GM12878 (cell line): ENCODE measurements at regions not wholly inside any gene's neighbourhood (a gene's known extent, or its start where the extent isn't known, plus 50 kb on each side); places are given as distances from the start of the nearest gene placed in this dataset.

Source experiments
- ATAC-seq: fragments of 200-7000 bp; cut with Tn5 transposase; 3 replicates; pipeline ENCODE4 v1.9.1; 2020; ENCODE audit warnings: mild to moderate bottlenecking, moderate library complexity
- BruUV-seq: library from RNA; stranded (reverse); fragments of 400-500 nt; replicated peaks from 2 replicates; lab custom pipeline; 2021; lab: Mats Ljungman, UMichigan
- CTCF ChIA-PET: fragments of 300-600 bp; sonication (Branson Sonifier 250); formaldehyde crosslinking; extraction: SDS; loops from one replicate; lab custom pipeline; 2021; ENCODE audit warnings: inconsistent platforms; lab: Yijun Ruan, JAX
- POLR2A ChIA-PET: fragments of 350-600 bp; formaldehyde crosslinking; extraction: SDS; loops from one replicate; lab custom pipeline; 2021; ENCODE audit warnings: inconsistent platforms; lab: Charles Lee
- RAD21 ChIA-PET: fragments of 300-600 bp; sonication (Branson Sonifier 250); formaldehyde crosslinking; loops from one replicate; lab custom pipeline; 2023; ENCODE audit warnings: antibody characterized with exemption; ENCODE audit not compliant: unreplicated experiment; lab: Charles Lee
- SMC1A ChIA-PET: fragments of 300-600 bp; sonication (Branson Sonifier 250); formaldehyde crosslinking; loops from one replicate; lab custom pipeline; 2023; ENCODE audit not compliant: unreplicated experiment, uncharacterized antibody; lab: Charles Lee
- DNase-seq: peaks from one replicate; pipeline ENCODE4 v3.0.0-alpha.2; 2011; ENCODE audit warnings: low read depth, low spot score
- FAIRE-seq: peaks from 3 replicates; lab custom pipeline; 2011; peaks lifted over from hg19 to GRCh38; lab: Jason Lieb, UNC
- H2AFZ ChIP-seq: 2 replicates; pipeline ENCODE4 v1.6.0; 2011; ENCODE audit warnings: low read depth, low read length, control low read depth; ENCODE audit not compliant: control insufficient read depth
- H3K27ac ChIP-seq: 2 replicates; pipeline ENCODE4 v1.5.1; 2011; ENCODE audit warnings: control low read depth; ENCODE audit not compliant: control insufficient read depth, insufficient read depth
- H3K27me3 ChIP-seq, 2 experiments: replicated peaks in 1 of 2; 2 replicates each; pipeline versions ENCODE4 v1.6.0 to v1.6.1; 2011; ENCODE audit warnings: low read length in 1 of 2; ENCODE audit not compliant: control insufficient read depth in 2 of 2, insufficient read depth in 2 of 2
- H3K36me3 ChIP-seq, 2 experiments: 2 replicates each; pipeline ENCODE4 v1.5.1; 2011; ENCODE audit warnings: low read length in 1 of 2; ENCODE audit not compliant: control insufficient read depth in 2 of 2, insufficient read depth in 2 of 2
- H3K4me1 ChIP-seq: 2 replicates; pipeline ENCODE4 v1.6.1; 2011; ENCODE audit warnings: mild to moderate bottlenecking, low read length, moderate library complexity, mixed read lengths; ENCODE audit not compliant: control insufficient read depth, insufficient read depth
- H3K4me2 ChIP-seq: 2 replicates; pipeline ENCODE4 v1.6.0; 2011; ENCODE audit warnings: control low read depth; ENCODE audit not compliant: control insufficient read depth, insufficient read depth
- H3K4me3 ChIP-seq: fragments of 200-600 bp; sonication (generic); 2 replicates; pipeline ENCODE4 v1.5.1; 2016
- H3K79me2 ChIP-seq: 2 replicates; pipeline ENCODE4 v1.6.0; 2011; ENCODE audit warnings: low read length; ENCODE audit not compliant: control insufficient read depth, insufficient read depth
- H3K9ac ChIP-seq: 2 replicates; pipeline ENCODE4 v1.8.0; 2011; ENCODE audit warnings: low read length, control low read depth, mixed read lengths; ENCODE audit not compliant: control insufficient read depth, insufficient read depth
- H3K9me3 ChIP-seq: replicated peaks from 3 replicates; pipeline ENCODE4 v1.5.1; 2011; ENCODE audit warnings: mild to moderate bottlenecking, low read length; ENCODE audit not compliant: control insufficient read depth, insufficient read depth
- H4K20me1 ChIP-seq: 2 replicates; pipeline ENCODE4 v1.6.0; 2011; ENCODE audit not compliant: control insufficient read depth, insufficient read depth
- BACH1 ChIP-seq: fragments of 450-650 bp; IDR thresholded peaks from 2 replicates; pipeline ENCODE4 v1.6.1; 2017; ENCODE audit warnings: mild to moderate bottlenecking, borderline replicate concordance
- BHLHE40 ChIP-seq, 2 experiments: fragments of 450-650 bp in 1 of 2; IDR thresholded peaks; 2 replicates each; pipeline ENCODE4 v1.6.1; 2011 to 2017; ENCODE audit warnings: low read depth in 2 of 2, borderline replicate concordance in 1 of 2, improper control_type of control experiment in 1 of 2, low read length in 1 of 2, mild to moderate bottlenecking in 1 of 2
- BRCA1 ChIP-seq: IDR thresholded peaks from 2 replicates; pipeline ENCODE4 v1.6.1; 2011; ENCODE audit warnings: low read depth, low read length, improper control_type of control experiment
- CBFB ChIP-seq: IDR thresholded peaks from 2 replicates; pipeline ENCODE4 v1.6.1; 2016; ENCODE audit warnings: antibody characterized with exemption, low read depth
- CHD4 ChIP-seq: fragments of 200-600 bp; sonication (generic); IDR thresholded peaks from 2 replicates; pipeline ENCODE4 v1.6.1; 2016; ENCODE audit warnings: mild to moderate bottlenecking
- KAT2A ChIP-seq: conservative IDR thresholded peaks from 2 replicates; pipeline ENCODE4 v1.6.1; 2011; ENCODE audit warnings: low read depth, low read length; ENCODE audit not compliant: control insufficient read depth
- LARP7 ChIP-seq: fragments of 450-650 bp; IDR thresholded peaks from 2 replicates; pipeline ENCODE4 v1.6.1; 2017; ENCODE audit warnings: mild to moderate bottlenecking
- MEF2A ChIP-seq: IDR thresholded peaks from 2 replicates; pipeline ENCODE4 v1.6.1; 2011; ENCODE audit warnings: low read depth, mild to moderate bottlenecking, low read length, moderate library complexity; ENCODE audit not compliant: insufficient read depth
- NFYB ChIP-seq: IDR thresholded peaks from 2 replicates; pipeline ENCODE4 v1.6.1; 2011; ENCODE audit warnings: low read depth, mild to moderate bottlenecking, low read length, improper control_type of control experiment, moderate library complexity; ENCODE audit not compliant: insufficient read depth
- PAX5 ChIP-seq: IDR thresholded peaks from 2 replicates; pipeline ENCODE4 v1.6.1; 2011; ENCODE audit warnings: low read depth, low read length, borderline replicate concordance
- POLR2A ChIP-seq: IDR thresholded peaks from 2 replicates; pipeline ENCODE4 v1.6.1; 2011; ENCODE audit warnings: low read depth, mild to moderate bottlenecking, low read length
- RCOR1 ChIP-seq: conservative IDR thresholded peaks from 2 replicates; pipeline ENCODE4 v1.6.1; 2012; ENCODE audit warnings: low read depth, low read length, improper control_type of control experiment
- RUNX3 ChIP-seq: IDR thresholded peaks from 2 replicates; pipeline ENCODE4 v1.6.1; 2012; ENCODE audit warnings: low read length, inconsistent platforms
- YY1 ChIP-seq: IDR thresholded peaks from 2 replicates; pipeline ENCODE4 v1.6.1; 2011; ENCODE audit warnings: low read depth, mild to moderate bottlenecking, low read length
- ZNF217 ChIP-seq: fragments of 450-650 bp; IDR thresholded peaks from 2 replicates; pipeline ENCODE4 v1.6.1; 2017; ENCODE audit warnings: antibody characterized with exemption, mild to moderate bottlenecking
- WGBS: methylation state at CpG from one replicate; pipeline ENCODE4 v1.1.6; 2016; ENCODE audit warnings: low lambda C conversion rate; ENCODE audit not compliant: insufficient replicate concordance, insufficient coverage; ENCODE audit errors: missing lambda C conversion rate; 5-methylcytosine and 5-hydroxymethylcytosine counted together
- in situ Hi-C: fragments of 300-500 bp; cut with MboI; formaldehyde crosslinking; loops from 9 replicates; pipeline ENCODE4 v1.14.3; 2018; ENCODE audit warnings: mixed read lengths
- intact Hi-C: fragments of 100-400 bp; cut with micrococcal nuclease; formaldehyde crosslinking; loops from one replicate; pipeline ENCODE4 v1.14.2; 2022; ENCODE audit not compliant: unreplicated experiment
- TF ChIP-seq, protein P1 (sequence below): fragments of 150-350 bp; IDR thresholded peaks from 2 replicates; pipeline ENCODE4 v1.6.1; 2014; ENCODE audit warnings: mild to moderate bottlenecking, low read depth, low read length
- TF ChIP-seq, protein P2 (sequence below): fragments of 450-650 bp; conservative IDR thresholded peaks from 2 replicates; pipeline ENCODE4 v1.6.1; 2017; ENCODE audit warnings: mild to moderate bottlenecking, moderate library complexity
- TF ChIP-seq, protein P3 (sequence below), 3 experiments: IDR thresholded peaks in 2 of 3; conservative IDR thresholded peaks in 1 of 3; 2 replicates each; pipeline ENCODE4 v1.5.1; 2011; ENCODE audit warnings: low read depth in 3 of 3, low read length in 3 of 3, mild to moderate bottlenecking in 3 of 3, control low read depth in 2 of 3, moderate library complexity in 2 of 3, inconsistent platforms in 1 of 3, mixed read lengths in 1 of 3; ENCODE audit not compliant: control insufficient read depth in 2 of 3, insufficient read depth in 1 of 3; ENCODE audit errors: extremely low read depth in 1 of 3

DNA sequence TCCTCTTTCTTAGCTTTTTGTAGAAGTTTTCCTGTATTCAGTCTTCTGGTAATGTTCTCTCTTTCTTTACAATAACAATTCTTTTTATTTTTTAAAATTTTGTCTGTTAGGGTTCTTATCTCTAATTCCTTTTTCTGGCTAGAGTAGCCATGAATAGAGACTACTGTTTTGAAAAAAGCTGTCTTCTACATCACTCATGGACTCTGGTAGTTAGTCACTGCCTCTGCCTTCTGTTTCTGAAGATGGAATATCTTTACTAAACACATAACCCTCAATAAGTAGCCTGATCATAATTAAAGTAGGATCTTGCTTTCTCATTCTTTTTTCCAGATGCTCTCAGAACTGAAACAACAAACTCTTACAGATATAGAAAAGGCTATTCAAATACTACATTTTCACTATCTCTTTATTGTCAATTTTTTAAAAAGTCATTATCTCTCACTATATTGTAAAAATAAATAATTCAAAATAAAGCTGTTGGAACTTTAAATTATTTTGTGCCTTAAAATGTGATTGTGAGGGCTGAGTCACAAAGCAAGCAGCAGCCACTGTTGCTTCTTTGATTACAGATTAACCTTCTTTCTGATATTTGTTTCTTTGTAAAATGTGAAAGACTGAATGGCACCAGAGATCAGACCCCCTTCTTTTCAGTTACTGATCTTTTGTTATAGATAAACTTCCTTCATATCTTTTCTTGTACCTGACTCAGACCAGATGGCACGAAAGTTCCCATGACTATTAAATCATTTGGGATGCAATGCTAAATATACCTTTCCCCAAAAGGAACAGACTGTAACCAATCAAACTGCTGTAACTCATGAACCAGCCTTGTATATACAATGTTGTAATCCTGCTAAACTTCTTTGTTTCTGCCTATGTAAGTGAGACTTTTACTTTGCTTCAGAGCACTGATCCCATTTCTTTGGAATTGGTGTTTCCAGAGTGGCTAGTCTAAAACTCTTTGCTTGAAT lies 1159.5 kb downstream of the IGSF11 start (continued):
- TF ChIP-seq, protein P1, sequence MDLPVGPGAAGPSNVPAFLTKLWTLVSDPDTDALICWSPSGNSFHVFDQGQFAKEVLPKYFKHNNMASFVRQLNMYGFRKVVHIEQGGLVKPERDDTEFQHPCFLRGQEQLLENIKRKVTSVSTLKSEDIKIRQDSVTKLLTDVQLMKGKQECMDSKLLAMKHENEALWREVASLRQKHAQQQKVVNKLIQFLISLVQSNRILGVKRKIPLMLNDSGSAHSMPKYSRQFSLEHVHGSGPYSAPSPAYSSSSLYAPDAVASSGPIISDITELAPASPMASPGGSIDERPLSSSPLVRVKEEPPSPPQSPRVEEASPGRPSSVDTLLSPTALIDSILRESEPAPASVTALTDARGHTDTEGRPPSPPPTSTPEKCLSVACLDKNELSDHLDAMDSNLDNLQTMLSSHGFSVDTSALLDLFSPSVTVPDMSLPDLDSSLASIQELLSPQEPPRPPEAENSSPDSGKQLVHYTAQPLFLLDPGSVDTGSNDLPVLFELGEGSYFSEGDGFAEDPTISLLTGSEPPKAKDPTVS = no peak
- no peak for TF ChIP-seq KAT2A
- no peak for TF ChIP-seq RCOR1
- TF ChIP-seq POLR2A = no peak

DNA sequence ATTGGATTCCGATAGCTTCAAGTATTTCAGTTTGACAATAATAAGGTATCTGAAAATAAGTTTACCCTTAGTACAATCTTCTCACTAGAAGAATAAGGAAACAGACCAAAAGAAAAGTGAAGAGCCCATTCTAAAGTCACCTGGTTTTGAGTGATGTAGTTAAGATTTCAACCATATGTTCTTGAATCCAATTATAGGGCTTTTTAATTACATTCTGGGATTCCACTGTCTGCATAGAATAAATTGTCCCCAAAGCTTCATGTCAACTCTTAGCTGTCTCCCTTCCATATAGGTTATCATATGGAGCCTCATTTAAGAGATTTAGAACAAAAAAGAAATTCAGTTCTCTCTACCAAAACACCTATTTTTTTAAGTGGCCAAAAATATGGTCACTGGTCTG lies 1158.8 kb downstream of the IGSF11 start:
- H3K4me2 ChIP-seq = no peak overlapping the region
- in situ Hi-C loops = no loop called here
- BruUV-seq = no TSS peak
- H3K9ac ChIP-seq = no peak overlapping the region
- intact Hi-C loops = no loop called here
- ChIA-PET CTCF (no interaction called here), POLR2A (no interaction called here), SMC1A (interaction anchor here (0.9 to 1.0 kb wide), 2 partner anchors 83 to 673 kb away, joined by 3 read pairs; no protein-coding TSS in a partner anchor)
- H3K27ac ChIP-seq = no peak overlapping the region
- H3K4me1 ChIP-seq = no peaks in the 10 kb centered on the region
- H3K9me3 ChIP-seq = no peaks in the 10 kb centered on the region
- no peak for DNase-seq
- H3K4me3 ChIP-seq = no peak overlapping the region
- 45% methylated on average over 1 of the region's 1 CpG for WGBS
- no peaks in the 10 kb centered on the region for H3K79me2 ChIP-seq
- H3K27me3 ChIP-seq = no peaks in the 10 kb centered on the region
- H4K20me1 ChIP-seq = no peaks in the 10 kb centered on the region
- ATAC-seq = no peak
- H2AFZ ChIP-seq = no peak overlapping the region
- no peak for FAIRE-seq
- no peaks in the 10 kb centered on the region for H3K36me3 ChIP-seq
- TF ChIP-seq BACH1 (no peak), YY1 (no peak), ZNF217 (no peak), NFYB (no peak), CHD4 (no peak), RUNX3 (no peak), PAX5 (no peak), LARP7 (no peak), BHLHE40 (IDR thresholded peaks at IDR 0.05; ENCODE audit: borderline replicate concordance in 1 of 2, low read depth in 2 of 2, low read length in 1 of 2) (no peak), BRCA1 (no peak), MEF2A (no peak), CBFB (no peak)
- TF ChIP-seq, protein P2, sequence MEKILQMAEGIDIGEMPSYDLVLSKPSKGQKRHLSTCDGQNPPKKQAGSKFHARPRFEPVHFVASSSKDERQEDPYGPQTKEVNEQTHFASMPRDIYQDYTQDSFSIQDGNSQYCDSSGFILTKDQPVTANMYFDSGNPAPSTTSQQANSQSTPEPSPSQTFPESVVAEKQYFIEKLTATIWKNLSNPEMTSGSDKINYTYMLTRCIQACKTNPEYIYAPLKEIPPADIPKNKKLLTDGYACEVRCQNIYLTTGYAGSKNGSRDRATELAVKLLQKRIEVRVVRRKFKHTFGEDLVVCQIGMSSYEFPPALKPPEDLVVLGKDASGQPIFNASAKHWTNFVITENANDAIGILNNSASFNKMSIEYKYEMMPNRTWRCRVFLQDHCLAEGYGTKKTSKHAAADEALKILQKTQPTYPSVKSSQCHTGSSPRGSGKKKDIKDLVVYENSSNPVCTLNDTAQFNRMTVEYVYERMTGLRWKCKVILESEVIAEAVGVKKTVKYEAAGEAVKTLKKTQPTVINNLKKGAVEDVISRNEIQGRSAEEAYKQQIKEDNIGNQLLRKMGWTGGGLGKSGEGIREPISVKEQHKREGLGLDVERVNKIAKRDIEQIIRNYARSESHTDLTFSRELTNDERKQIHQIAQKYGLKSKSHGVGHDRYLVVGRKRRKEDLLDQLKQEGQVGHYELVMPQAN = no peak
- TF ChIP-seq, protein P3, sequence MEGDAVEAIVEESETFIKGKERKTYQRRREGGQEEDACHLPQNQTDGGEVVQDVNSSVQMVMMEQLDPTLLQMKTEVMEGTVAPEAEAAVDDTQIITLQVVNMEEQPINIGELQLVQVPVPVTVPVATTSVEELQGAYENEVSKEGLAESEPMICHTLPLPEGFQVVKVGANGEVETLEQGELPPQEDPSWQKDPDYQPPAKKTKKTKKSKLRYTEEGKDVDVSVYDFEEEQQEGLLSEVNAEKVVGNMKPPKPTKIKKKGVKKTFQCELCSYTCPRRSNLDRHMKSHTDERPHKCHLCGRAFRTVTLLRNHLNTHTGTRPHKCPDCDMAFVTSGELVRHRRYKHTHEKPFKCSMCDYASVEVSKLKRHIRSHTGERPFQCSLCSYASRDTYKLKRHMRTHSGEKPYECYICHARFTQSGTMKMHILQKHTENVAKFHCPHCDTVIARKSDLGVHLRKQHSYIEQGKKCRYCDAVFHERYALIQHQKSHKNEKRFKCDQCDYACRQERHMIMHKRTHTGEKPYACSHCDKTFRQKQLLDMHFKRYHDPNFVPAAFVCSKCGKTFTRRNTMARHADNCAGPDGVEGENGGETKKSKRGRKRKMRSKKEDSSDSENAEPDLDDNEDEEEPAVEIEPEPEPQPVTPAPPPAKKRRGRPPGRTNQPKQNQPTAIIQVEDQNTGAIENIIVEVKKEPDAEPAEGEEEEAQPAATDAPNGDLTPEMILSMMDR (IDR thresholded peaks at IDR 0.05 in 2 of 3, conservative IDR thresholded peaks at IDR 0.05 in 1 of 3; ENCODE audit: control insufficient read depth in 2 of 3, extremely low read depth in 1 of 3, insufficient read depth in 1 of 3, low read depth in 3 of 3, low read length in 3 of 3) = no peak
- TF ChIP-seq, all 136 proteins: peak for 0
- RAD21 ChIA-PET = no interaction called here
